Ovary (tissue), 3 donors: ENCODE measurements at regions not wholly inside any gene's neighbourhood (a gene's known extent, or its start where the extent isn't known, plus 50 kb on each side); places are given as distances from the start of the nearest gene placed in this dataset.

Experiments used
- CTCF ChIP-seq, 3 donors: fragments of 450-650 bp in 2 of 3; fragments of 200-600 bp in 1 of 3; IDR thresholded peaks; one replicate each; pipeline versions ENCODE4 v1.5.1 to v1.8.0; 2016 to 2022; ENCODE audit warnings: antibody characterized with exemption in 3 of 3, mild to moderate bottlenecking in 1 of 3
- EP300 ChIP-seq: sonication (generic); formaldehyde crosslinking; IDR thresholded peaks from one replicate; pipeline ENCODE4 v1.6.1; 2017; ENCODE audit warnings: antibody characterized with exemption
- POLR2A ChIP-seq: fragments of 450-650 bp; IDR thresholded peaks from one replicate; pipeline ENCODE4 v1.6.1; 2017; ENCODE audit warnings: antibody characterized with exemption, mild to moderate bottlenecking, moderate library complexity
- donor health status: DM: no; HTN: no; CAD: no.

- no peak for TF ChIP-seq CTCF (IDR thresholded peaks at IDR 0.05)
- no peak for TF ChIP-seq EP300
- TF ChIP-seq POLR2A, result no peak
Measured at GRCh38 chr1:196152086-196152485, 456.2 kb downstream of the KCNT2 start.
